ENCODE measurements at regions not wholly inside any gene's neighbourhood (a gene's known extent, or its start where the extent isn't known, plus 50 kb on each side); places are given as distances from the start of the nearest gene placed in this dataset.

DNA sequence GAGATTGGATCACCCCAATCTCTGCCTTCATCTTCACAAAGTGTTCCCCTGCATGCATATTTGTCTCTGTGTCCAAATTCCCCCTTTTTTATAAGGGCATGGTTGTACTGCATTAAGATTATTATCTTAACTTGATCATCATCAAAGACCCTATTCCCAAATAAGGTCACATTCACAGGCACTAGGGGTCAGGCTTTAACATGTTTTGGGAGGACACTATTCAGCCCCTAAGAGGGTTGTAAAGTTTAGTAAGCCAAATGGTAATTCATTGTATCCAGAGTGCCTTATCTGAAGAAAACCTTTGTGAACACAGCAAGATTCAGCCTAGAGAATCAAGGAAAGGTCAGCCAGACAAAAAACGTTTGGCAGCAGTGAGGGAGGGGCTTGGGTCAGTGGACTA, 317.6 kb upstream of the PLD5 start:
- TF ChIP-seq, protein P1, sequence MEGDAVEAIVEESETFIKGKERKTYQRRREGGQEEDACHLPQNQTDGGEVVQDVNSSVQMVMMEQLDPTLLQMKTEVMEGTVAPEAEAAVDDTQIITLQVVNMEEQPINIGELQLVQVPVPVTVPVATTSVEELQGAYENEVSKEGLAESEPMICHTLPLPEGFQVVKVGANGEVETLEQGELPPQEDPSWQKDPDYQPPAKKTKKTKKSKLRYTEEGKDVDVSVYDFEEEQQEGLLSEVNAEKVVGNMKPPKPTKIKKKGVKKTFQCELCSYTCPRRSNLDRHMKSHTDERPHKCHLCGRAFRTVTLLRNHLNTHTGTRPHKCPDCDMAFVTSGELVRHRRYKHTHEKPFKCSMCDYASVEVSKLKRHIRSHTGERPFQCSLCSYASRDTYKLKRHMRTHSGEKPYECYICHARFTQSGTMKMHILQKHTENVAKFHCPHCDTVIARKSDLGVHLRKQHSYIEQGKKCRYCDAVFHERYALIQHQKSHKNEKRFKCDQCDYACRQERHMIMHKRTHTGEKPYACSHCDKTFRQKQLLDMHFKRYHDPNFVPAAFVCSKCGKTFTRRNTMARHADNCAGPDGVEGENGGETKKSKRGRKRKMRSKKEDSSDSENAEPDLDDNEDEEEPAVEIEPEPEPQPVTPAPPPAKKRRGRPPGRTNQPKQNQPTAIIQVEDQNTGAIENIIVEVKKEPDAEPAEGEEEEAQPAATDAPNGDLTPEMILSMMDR (IDR thresholded peaks at IDR 0.05; ENCODE audit: low read depth, low read length) = peak; percentile 29
- DNase-seq = no peak
- Histone ChIP-seq H3K4me3 (ENCODE audit: low read depth, low read length) (no peak overlapping the region), H3K9me3 (no peaks in the 10 kb centered on the region), H3K36me3 (no peaks in the 10 kb centered on the region), H3K4me1 (no peaks in the 10 kb centered on the region), H3K27me3 (no peaks in the 10 kb centered on the region)

GRCh38 chr1:242839101-242839500, 314.6 kb upstream of the PLD5 start:
- TF ChIP-seq, protein P1 (IDR thresholded peaks at IDR 0.05; ENCODE audit: low read depth, low read length) = no peak
- DNase-seq = no peak
- H3K9me3 ChIP-seq = no peaks in the 10 kb centered on the region
- no peaks in the 10 kb centered on the region for H3K4me1 ChIP-seq
- H3K4me3 ChIP-seq (ENCODE audit: low read depth, low read length) = no peak overlapping the region
- H3K36me3 ChIP-seq = no peaks in the 10 kb centered on the region
- H3K27me3 ChIP-seq = no peaks in the 10 kb centered on the region

DNA sequence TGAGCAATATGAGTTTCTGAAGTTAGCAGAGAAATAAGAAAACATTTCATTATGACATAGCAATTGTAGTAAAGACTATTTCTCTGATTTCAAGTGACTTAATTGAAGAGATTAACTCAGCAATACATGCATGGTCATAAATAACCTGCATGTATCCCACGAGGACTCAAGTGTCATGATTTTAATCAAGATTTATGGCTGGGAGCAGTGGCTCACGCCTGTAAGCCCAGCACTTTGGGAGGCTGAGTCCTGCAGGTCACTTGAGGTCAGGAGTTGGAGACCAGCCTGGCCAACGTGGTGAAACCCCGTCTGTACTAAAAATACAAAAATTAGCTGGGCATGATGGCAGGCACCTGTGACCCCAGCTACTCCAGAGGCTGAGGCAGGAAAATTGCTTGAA, 311.9 kb upstream of the PLD5 start:
- TF ChIP-seq, protein P1 (IDR thresholded peaks at IDR 0.05; ENCODE audit: low read depth, low read length) = no peak
- DNase-seq = no peak
- Histone ChIP-seq H3K4me3 (ENCODE audit: low read depth, low read length) (no peak overlapping the region), H3K27me3 (no peaks in the 10 kb centered on the region), H3K36me3 (no peaks in the 10 kb centered on the region), H3K9me3 (no peaks in the 10 kb centered on the region), H3K4me1 (no peaks in the 10 kb centered on the region)

- Histone ChIP-seq H3K4me1 (no peaks in the 10 kb centered on the region), H3K27me3 (no peaks in the 10 kb centered on the region), H3K9me3 (no peaks in the 10 kb centered on the region), H3K4me3 (ENCODE audit: low read depth, low read length) (no peak overlapping the region), H3K36me3 (no peaks in the 10 kb centered on the region)
- DNase-seq = no peak
- TF ChIP-seq, protein P1 (IDR thresholded peaks at IDR 0.05; ENCODE audit: low read depth, low read length) = no peak
Measured at GRCh38 chr1:242828828-242829227, 304.3 kb upstream of the PLD5 start.

- no peaks in the 10 kb centered on the region for H3K36me3 ChIP-seq
- TF ChIP-seq, protein P1 (IDR thresholded peaks at IDR 0.05; ENCODE audit: low read depth, low read length) = no peak
- no peaks in the 10 kb centered on the region for H3K27me3 ChIP-seq
- DNase-seq = peak; percentile 15
- no peak overlapping the region for H3K4me3 ChIP-seq (ENCODE audit: low read depth, low read length)
- H3K9me3 ChIP-seq = no peaks in the 10 kb centered on the region
- H3K4me1 ChIP-seq = no peaks in the 10 kb centered on the region
Measured at GRCh38 chr1:242828199-242828598, 303.7 kb upstream of the PLD5 start.

- H3K4me3 ChIP-seq (ENCODE audit: low read depth, low read length) = no peak overlapping the region
- no peaks in the 10 kb centered on the region for H3K9me3 ChIP-seq
- H3K4me1 ChIP-seq = no peaks in the 10 kb centered on the region
- no peaks in the 10 kb centered on the region for H3K27me3 ChIP-seq
- DNase-seq = no peak
- H3K36me3 ChIP-seq = no peaks in the 10 kb centered on the region
- TF ChIP-seq, protein P1 (IDR thresholded peaks at IDR 0.05; ENCODE audit: low read depth, low read length) = no peak
Measured at GRCh38 chr1:242827538-242827937, 303.0 kb upstream of the PLD5 start.
